ENCODE measurements at regions not wholly inside any gene's neighbourhood (a gene's known extent, or its start where the extent isn't known, plus 50 kb on each side); places are given as distances from the start of the nearest gene placed in this dataset.

DNA sequence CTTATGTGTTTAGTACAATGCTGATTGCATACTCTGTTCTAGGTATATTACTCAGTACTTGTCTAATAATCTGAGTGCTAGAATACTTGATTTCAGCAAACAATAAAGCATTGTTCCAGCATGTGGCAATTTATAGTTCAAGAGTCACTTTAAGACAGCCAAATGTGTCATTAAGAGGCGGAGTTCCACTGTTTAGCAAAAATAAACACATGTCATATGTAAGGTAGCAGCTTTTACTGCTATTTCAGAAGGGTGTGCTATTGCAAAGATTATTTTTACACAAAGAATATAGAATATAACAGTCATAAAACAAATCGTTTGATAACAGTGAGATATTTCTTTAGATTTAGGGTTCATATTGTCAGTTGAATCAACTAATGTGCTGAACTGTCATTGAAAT lies 358.7 kb downstream of the TUSC7 start:
- H3K4me1 ChIP-seq (ENCODE audit: control insufficient read depth in 1 of 2, insufficient read depth in 2 of 2, low read depth in 1 of 2, low read length in 1 of 2), result no peaks in the 10 kb centered on the region
- no peak overlapping the region for H3K27ac ChIP-seq (ENCODE audit: low read depth in 2 of 2, low read length in 1 of 2)
- no peaks in the 10 kb centered on the region for H3K79me2 ChIP-seq (ENCODE audit: insufficient read depth)
- H2AFZ ChIP-seq (ENCODE audit: low read depth), result no peak overlapping the region
- H3K9me2 ChIP-seq, result no peaks in the 10 kb centered on the region
- H3K9ac ChIP-seq, result no peak overlapping the region
- H3F3A ChIP-seq (replicated peaks; ENCODE audit: insufficient read depth), result no peaks in the 10 kb centered on the region
- H3K36me3 ChIP-seq (replicated peaks in 1 of 2; ENCODE audit: control insufficient read depth in 1 of 2, insufficient read depth in 2 of 2, low read length in 1 of 2), result no peaks in the 10 kb centered on the region
- H3K4me2 ChIP-seq, result no peak overlapping the region
- H4K20me1 ChIP-seq (ENCODE audit: insufficient read depth), result no peaks in the 10 kb centered on the region
- ChIA-PET CTCF (interaction anchor here (0.7 to 1.1 kb wide), 2 partner anchors 9 to 713 kb away, joined by 3 to 6 read pairs; no protein-coding TSS in a partner anchor), POLR2A (no interaction called here)
- H3K27me3 ChIP-seq (ENCODE audit: insufficient read depth), result no peaks in the 10 kb centered on the region
- 72% methylated on average over 2 of the region's 2 CpGs for WGBS (ENCODE audit: low lambda C conversion rate)
- H3K9me3 ChIP-seq, result no peaks in the 10 kb centered on the region
- TF ChIP-seq JUND (IDR thresholded peaks at IDR 0.05), result no peak
- no peak for TF ChIP-seq GATA2 (CRISPR knock-in tag; IDR thresholded peaks at IDR 0.05)
- no peak for TF ChIP-seq EZH2phosphoT487 (IDR thresholded peaks at IDR 0.05; ENCODE audit: borderline replicate concordance, low read depth)
- TF ChIP-seq, protein P1, sequence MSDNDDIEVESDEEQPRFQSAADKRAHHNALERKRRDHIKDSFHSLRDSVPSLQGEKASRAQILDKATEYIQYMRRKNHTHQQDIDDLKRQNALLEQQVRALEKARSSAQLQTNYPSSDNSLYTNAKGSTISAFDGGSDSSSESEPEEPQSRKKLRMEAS (IDR thresholded peaks at IDR 0.05; ENCODE audit: low read depth), result no peak
- TF ChIP-seq FOSL2 (IDR thresholded peaks at IDR 0.05; ENCODE audit: borderline replicate concordance, low read depth), result no peak
- no peak for TF ChIP-seq YY1 (IDR thresholded peaks at IDR 0.05; ENCODE audit: low read depth)
- no peak for TF ChIP-seq CHD2 (IDR thresholded peaks at IDR 0.05; ENCODE audit: low read length, partially characterized antibody)
- no peak for TF ChIP-seq NRF1 (IDR thresholded peaks at IDR 0.05; ENCODE audit: low read depth, low read length)
- TF ChIP-seq, protein P2, sequence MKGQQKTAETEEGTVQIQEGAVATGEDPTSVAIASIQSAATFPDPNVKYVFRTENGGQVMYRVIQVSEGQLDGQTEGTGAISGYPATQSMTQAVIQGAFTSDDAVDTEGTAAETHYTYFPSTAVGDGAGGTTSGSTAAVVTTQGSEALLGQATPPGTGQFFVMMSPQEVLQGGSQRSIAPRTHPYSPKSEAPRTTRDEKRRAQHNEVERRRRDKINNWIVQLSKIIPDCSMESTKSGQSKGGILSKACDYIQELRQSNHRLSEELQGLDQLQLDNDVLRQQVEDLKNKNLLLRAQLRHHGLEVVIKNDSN (IDR thresholded peaks at IDR 0.05; ENCODE audit: borderline replicate concordance, low read depth), result no peak
- TF ChIP-seq PBX3 (IDR thresholded peaks at IDR 0.05), result no peak
- no peak for TF ChIP-seq GABPA (IDR thresholded peaks at IDR 0.05; ENCODE audit: low read depth)
- no peak for TF ChIP-seq FOXM1 (IDR thresholded peaks at IDR 0.05; ENCODE audit: low read depth)
- TF ChIP-seq ZBTB33 (IDR thresholded peaks at IDR 0.05; ENCODE audit: borderline replicate concordance, low read depth), result no peak
- TF ChIP-seq RFX5 (IDR thresholded peaks at IDR 0.05; ENCODE audit: low read length), result no peak
- no peak for TF ChIP-seq SIN3A (IDR thresholded peaks at IDR 0.05; ENCODE audit: borderline replicate concordance, low read depth, low read length)
- no peak for TF ChIP-seq TAF1 (IDR thresholded peaks at IDR 0.05; ENCODE audit: borderline replicate concordance, low read depth, low read length)
- DNase-seq, result no peak
- H3K4me3 ChIP-seq (ENCODE audit: low read depth in 2 of 2, low read length in 1 of 2), result no peak overlapping the region
